ENCODE measurements at regions not wholly inside any gene's neighbourhood (a gene's known extent, or its start where the extent isn't known, plus 50 kb on each side); places are given as distances from the start of the nearest gene placed in this dataset.

- Histone ChIP-seq H3K36me3 (ENCODE audit: control insufficient read depth in 4 of 4, insufficient read depth in 3 of 4, low read depth in 1 of 4, low read length in 3 of 4) (no peaks in the 10 kb centered on the region), H3K27me3 (ENCODE audit: control insufficient read depth in 4 of 4, insufficient read depth in 4 of 4, low read length in 3 of 4) (no peaks in the 10 kb centered on the region), H3K9ac (ENCODE audit: low read depth in 1 of 2, low read length in 2 of 2) (no peak overlapping the region), H3K27ac (ENCODE audit: low read depth in 1 of 2, low read length in 2 of 2) (no peak overlapping the region), H3K9me3 (ENCODE audit: control insufficient read depth in 4 of 4, low read length in 3 of 4) (no peaks in the 10 kb centered on the region), H3K4me3 (ENCODE audit: low read depth in 1 of 3, low read length in 3 of 3) (no peak overlapping the region), H3K4me1 (ENCODE audit: control insufficient read depth in 4 of 4, insufficient read depth in 4 of 4, low read length in 3 of 4) (peaks cover 0 to 3% (median 1%) of the 10 kb centered on the region in 4 donors)
- no peak for TF ChIP-seq GABPA (IDR thresholded peaks at IDR 0.05 in 1 of 2, conservative IDR thresholded peaks at IDR 0.05 in 1 of 2)
- no peak for TF ChIP-seq HNF4G (IDR thresholded peaks at IDR 0.05)
- no peak for TF ChIP-seq NR2F2 (IDR thresholded peaks at IDR 0.05)
- TF ChIP-seq YY1 (IDR thresholded peaks at IDR 0.05), result no peak
- TF ChIP-seq HNF4A (conservative IDR thresholded peaks at IDR 0.05), result no peak
- TF ChIP-seq RAD21 (IDR thresholded peaks at IDR 0.05), result no peak
- no peak for TF ChIP-seq CTCF (IDR thresholded peaks at IDR 0.05; ENCODE audit: low read depth, low read length, missing input control)
- TF ChIP-seq FOXA1 (IDR thresholded peaks at IDR 0.05), result no peak
- no peak for TF ChIP-seq EGR1 (IDR thresholded peaks at IDR 0.05; ENCODE audit: low read depth in 2 of 2)
- no peak for TF ChIP-seq TAF1 (conservative IDR thresholded peaks at IDR 0.05)
- WGBS, result 95% methylated on average over 5 of the region's 5 CpGs
- DNase-seq (ENCODE audit: low spot score), result no peak
These were observed 78.5 kb upstream of the GALNT2 start for GRCh38 chr1:229988534-229988933.

GRCh38 chr1:229989591-229990248 lies 77.3 kb upstream of the GALNT2 start:
- TF ChIP-seq TAF1 (conservative IDR thresholded peaks at IDR 0.05) (no peak), HNF4A (conservative IDR thresholded peaks at IDR 0.05) (peak; percentile 16 to 26)
- no peak overlapping the region for H3K27ac ChIP-seq (ENCODE audit: low read depth in 1 of 2, low read length in 2 of 2)
- no peak overlapping the region for H3K9ac ChIP-seq (ENCODE audit: low read depth in 1 of 2, low read length in 2 of 2)
- H3K36me3 ChIP-seq (ENCODE audit: control insufficient read depth in 4 of 4, insufficient read depth in 3 of 4, low read depth in 1 of 4, low read length in 3 of 4), result no peaks in the 10 kb centered on the region
- WGBS, result 77% methylated on average over 4 of the region's 4 CpGs
- no peaks in the 10 kb centered on the region for H3K27me3 ChIP-seq (ENCODE audit: control insufficient read depth in 4 of 4, insufficient read depth in 4 of 4, low read length in 3 of 4)
- no peak overlapping the region for H3K4me3 ChIP-seq (ENCODE audit: low read depth in 1 of 3, low read length in 3 of 3)
- H3K4me1 ChIP-seq (ENCODE audit: control insufficient read depth in 4 of 4, insufficient read depth in 4 of 4, low read length in 3 of 4), result peaks cover 0 to 3% (median 1%) of the 10 kb centered on the region in 4 donors
- H3K9me3 ChIP-seq (ENCODE audit: control insufficient read depth in 4 of 4, low read length in 3 of 4), result no peaks in the 10 kb centered on the region
- no peak for DNase-seq (ENCODE audit: low spot score)

GRCh38 chr1:229990326-229990725 lies 76.7 kb upstream of the GALNT2 start:
- no peak overlapping the region for H3K4me3 ChIP-seq (ENCODE audit: low read depth in 1 of 3, low read length in 3 of 3)
- H3K36me3 ChIP-seq (ENCODE audit: control insufficient read depth in 4 of 4, insufficient read depth in 3 of 4, low read depth in 1 of 4, low read length in 3 of 4), result no peaks in the 10 kb centered on the region
- no peaks in the 10 kb centered on the region for H3K4me1 ChIP-seq (ENCODE audit: control insufficient read depth in 4 of 4, insufficient read depth in 4 of 4, low read length in 3 of 4)
- H3K27me3 ChIP-seq (ENCODE audit: control insufficient read depth in 4 of 4, insufficient read depth in 4 of 4, low read length in 3 of 4), result no peaks in the 10 kb centered on the region
- no peak for DNase-seq (ENCODE audit: low spot score)
- no peak overlapping the region for H3K9ac ChIP-seq (ENCODE audit: low read depth in 1 of 2, low read length in 2 of 2)
- H3K9me3 ChIP-seq (ENCODE audit: control insufficient read depth in 4 of 4, low read length in 3 of 4), result no peaks in the 10 kb centered on the region
- no peak overlapping the region for H3K27ac ChIP-seq (ENCODE audit: low read depth in 1 of 2, low read length in 2 of 2)
- WGBS, result 82% methylated on average over 8 of the region's 8 CpGs
- TF ChIP-seq YY1 (IDR thresholded peaks at IDR 0.05) (no peak), FOXA1 (IDR thresholded peaks at IDR 0.05) (no peak), ATF3 (IDR thresholded peaks at IDR 0.05) (no peak), JUND (IDR thresholded peaks at IDR 0.05) (no peak), REST (IDR thresholded peaks at IDR 0.05) (no peak), GABPA (IDR thresholded peaks at IDR 0.05 in 1 of 2, conservative IDR thresholded peaks at IDR 0.05 in 1 of 2) (no peak), CTCF (IDR thresholded peaks at IDR 0.05; ENCODE audit: low read depth, low read length, missing input control) (no peak), HNF4A (conservative IDR thresholded peaks at IDR 0.05) (no peak), MAX (IDR thresholded peaks at IDR 0.05) (no peak), RXRA (IDR thresholded peaks at IDR 0.05) (no peak), HNF4G (IDR thresholded peaks at IDR 0.05) (no peak), FOXA2 (IDR thresholded peaks at IDR 0.05) (no peak), TAF1 (conservative IDR thresholded peaks at IDR 0.05) (no peak), EGR1 (IDR thresholded peaks at IDR 0.05; ENCODE audit: low read depth in 2 of 2) (no peak), ZBTB33 (IDR thresholded peaks at IDR 0.05) (no peak), NR2F2 (IDR thresholded peaks at IDR 0.05) (no peak)

Measured in liver (tissue), 8 donors.